Vagina (tissue), 2 donors: ENCODE measurements at regions not wholly inside any gene's neighbourhood (a gene's known extent, or its start where the extent isn't known, plus 50 kb on each side); places are given as distances from the start of the nearest gene placed in this dataset.

Source experiments
- DNase-seq, 2 donors: peaks; one replicate each; pipeline ENCODE4 v3.0.0-alpha.2; 2017; ENCODE audit errors: extremely low spot score in 2 of 2
- H3K27ac ChIP-seq: fragments of 200-600 bp; sonication (generic); one replicate; pipeline ENCODE4 v1.5.1; 2019
- H3K27me3 ChIP-seq: fragments of 200-600 bp; sonication (generic); one replicate; pipeline ENCODE4 v1.5.1; 2019
- H3K36me3 ChIP-seq, 2 donors: fragments of 200-600 bp; sonication (generic); one replicate each; pipeline ENCODE4 v1.5.1; 2017 to 2019
- H3K4me1 ChIP-seq: fragments of 200-600 bp; sonication (generic); one replicate; pipeline ENCODE4 v1.5.1; 2019
- H3K4me3 ChIP-seq, 2 donors: fragments of 200-600 bp; sonication (generic); 1 replicate in 1 of 2; 2 replicates in 1 of 2; pipeline ENCODE4 v1.5.1; 2016 to 2019
- H3K9me3 ChIP-seq: fragments of 200-600 bp; sonication (generic); one replicate; pipeline ENCODE4 v1.5.1; 2019
- CTCF ChIP-seq, 3 experiments: fragments of 450-650 bp in 2 of 3; fragments of 200-600 bp in 1 of 3; sonication (generic) in 1 of 3; IDR thresholded peaks; one replicate each; pipeline ENCODE4 v1.5.1; 2017 to 2019; ENCODE audit warnings: antibody characterized with exemption in 3 of 3, mild to moderate bottlenecking in 2 of 3, moderate library complexity in 2 of 3
- POLR2A ChIP-seq, 2 donors: fragments of 450-650 bp; IDR thresholded peaks; one replicate each; pipeline ENCODE4 v1.6.1; 2017; ENCODE audit warnings: antibody characterized with exemption in 2 of 2, mild to moderate bottlenecking in 2 of 2, moderate library complexity in 2 of 2
- POLR2AphosphoS5 ChIP-seq, 2 donors: sonication (generic); formaldehyde crosslinking; IDR thresholded peaks; one replicate each; pipeline ENCODE4 v1.9.0; 2017; ENCODE audit warnings: antibody characterized with exemption in 2 of 2, mild to moderate bottlenecking in 2 of 2, low read depth in 1 of 2; ENCODE audit not compliant: insufficient read depth in 1 of 2
- intact Hi-C: fragments of 100-400 bp; cut with DNase I; formaldehyde crosslinking; loops from one replicate; pipeline ENCODE4 v1.15.1; 2023

DNA sequence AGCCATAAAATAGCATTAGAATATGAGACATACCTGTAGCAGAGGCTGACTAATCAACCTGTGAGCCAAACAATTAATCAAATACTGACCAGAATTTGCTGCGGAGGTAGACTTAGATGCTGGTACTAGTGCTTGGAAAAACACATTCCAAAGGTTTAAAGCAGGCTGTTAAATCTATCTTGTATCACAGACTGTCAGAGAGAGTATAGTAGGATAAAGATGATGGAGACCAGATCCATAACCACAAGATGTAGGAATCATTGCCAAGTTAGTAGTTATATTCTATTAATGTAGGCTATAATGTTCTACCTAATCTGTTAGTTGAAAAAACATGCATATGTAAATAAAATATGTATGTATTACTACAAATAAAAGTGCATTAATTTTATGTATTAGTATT, 726.2 kb downstream of the SLC6A15 start:
- Histone ChIP-seq H3K36me3 (no peaks in the 10 kb centered on the region), H3K27ac (no peak overlapping the region), H3K4me1 (no peaks in the 10 kb centered on the region), H3K4me3 (no peak overlapping the region), H3K9me3 (no peaks in the 10 kb centered on the region), H3K27me3 (no peaks in the 10 kb centered on the region)
- no peak for DNase-seq
- intact Hi-C loops: no loop called here
- TF ChIP-seq CTCF (IDR thresholded peaks at IDR 0.05) (no peak), POLR2AphosphoS5 (IDR thresholded peaks at IDR 0.05; ENCODE audit: insufficient read depth in 1 of 2, low read depth in 1 of 2) (no peak), POLR2A (IDR thresholded peaks at IDR 0.05) (no peak)

DNA sequence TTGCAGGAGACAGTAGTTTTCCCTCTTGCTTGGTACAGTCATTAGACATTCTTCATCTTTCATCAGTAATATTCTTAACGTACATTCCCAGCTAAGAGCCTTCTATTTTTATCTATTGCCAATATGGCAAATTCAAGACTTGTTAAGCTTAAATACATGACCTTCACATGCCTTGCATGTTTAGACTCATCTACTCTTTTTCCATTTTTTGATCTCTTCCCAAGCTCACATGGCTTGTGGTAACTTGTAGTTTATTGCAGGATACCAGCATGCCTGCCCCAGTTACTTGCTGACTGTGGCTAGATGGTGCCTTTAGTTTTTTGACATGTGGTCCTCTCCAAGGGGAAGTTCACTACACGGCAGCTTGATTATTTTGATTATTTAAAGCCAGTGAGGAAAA, 729.0 kb downstream of the SLC6A15 start:
- TF ChIP-seq CTCF (IDR thresholded peaks at IDR 0.05) (no peak), POLR2A (IDR thresholded peaks at IDR 0.05) (no peak), POLR2AphosphoS5 (IDR thresholded peaks at IDR 0.05; ENCODE audit: insufficient read depth in 1 of 2, low read depth in 1 of 2) (no peak)
- intact Hi-C loops: no loop called here
- H3K27me3 ChIP-seq: no peaks in the 10 kb centered on the region
- H3K4me1 ChIP-seq: no peaks in the 10 kb centered on the region
- H3K36me3 ChIP-seq: no peaks in the 10 kb centered on the region
- no peak for DNase-seq
- no peak overlapping the region for H3K27ac ChIP-seq
- H3K4me3 ChIP-seq: no peak overlapping the region
- no peaks in the 10 kb centered on the region for H3K9me3 ChIP-seq

DNA sequence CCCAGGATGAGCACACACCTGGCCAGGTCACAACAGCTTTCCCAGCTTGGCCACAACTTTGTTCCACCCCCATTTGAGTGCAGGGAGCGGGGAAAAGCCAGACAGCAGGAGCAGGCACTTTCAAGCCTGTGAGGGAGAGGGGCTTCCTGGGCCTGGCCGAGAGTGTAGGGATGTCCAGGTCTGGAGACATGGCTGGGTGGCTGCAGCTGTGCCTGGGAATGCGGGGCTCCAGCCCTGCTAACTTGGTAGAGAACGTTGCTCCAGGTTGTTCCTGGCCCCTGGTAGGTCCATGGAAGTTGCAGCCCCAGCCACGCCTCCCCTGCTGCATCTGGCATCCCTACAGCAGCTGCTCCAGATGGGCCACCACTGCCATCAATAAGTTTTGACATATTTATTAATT, 738.5 kb downstream of the SLC6A15 start:
- H3K36me3 ChIP-seq: no peaks in the 10 kb centered on the region
- intact Hi-C loops: no loop called here
- no peak overlapping the region for H3K27ac ChIP-seq
- DNase-seq: no peak
- H3K9me3 ChIP-seq: no peaks in the 10 kb centered on the region
- TF ChIP-seq CTCF (IDR thresholded peaks at IDR 0.05): no peak
- TF ChIP-seq POLR2AphosphoS5 (IDR thresholded peaks at IDR 0.05; ENCODE audit: insufficient read depth in 1 of 2, low read depth in 1 of 2): no peak
- TF ChIP-seq POLR2A (IDR thresholded peaks at IDR 0.05): no peak
- no peaks in the 10 kb centered on the region for H3K27me3 ChIP-seq
- no peaks in the 10 kb centered on the region for H3K4me1 ChIP-seq
- no peak overlapping the region for H3K4me3 ChIP-seq

DNA sequence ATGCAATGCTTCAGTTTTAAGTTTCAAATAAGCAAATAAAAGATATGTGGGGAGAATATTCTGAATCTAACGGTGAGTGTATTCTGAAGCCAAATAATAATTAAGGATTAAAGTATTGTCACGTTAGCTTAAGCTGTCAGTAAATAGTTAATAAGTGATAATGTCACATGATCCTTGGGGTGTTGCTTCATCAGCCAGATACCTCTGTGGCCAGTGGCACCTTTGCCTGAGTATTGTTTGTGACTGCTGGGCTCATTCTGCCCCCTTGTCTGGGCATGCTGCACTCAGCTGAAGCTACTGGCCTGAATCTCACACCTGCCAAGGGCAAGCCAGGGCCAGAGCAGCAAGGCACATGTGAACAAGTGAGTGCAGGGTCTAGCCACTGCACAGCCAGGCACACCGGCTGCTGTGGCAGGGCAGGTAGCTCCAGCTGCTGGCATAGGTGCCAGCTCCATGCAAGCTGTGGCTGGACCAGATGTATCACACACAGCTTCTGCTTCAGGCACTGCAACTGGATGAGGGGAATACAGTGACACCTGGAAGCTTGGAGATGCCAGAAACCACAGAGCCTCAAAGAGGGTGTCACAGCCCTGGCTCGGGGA, 739.7 kb downstream of the SLC6A15 start:
- no peak overlapping the region for H3K27ac ChIP-seq
- H3K27me3 ChIP-seq: no peaks in the 10 kb centered on the region
- no peak overlapping the region for H3K4me3 ChIP-seq
- no peaks in the 10 kb centered on the region for H3K36me3 ChIP-seq
- DNase-seq: no peak
- intact Hi-C loops: no loop called here
- H3K4me1 ChIP-seq: no peaks in the 10 kb centered on the region
- TF ChIP-seq POLR2A (IDR thresholded peaks at IDR 0.05) (no peak), POLR2AphosphoS5 (IDR thresholded peaks at IDR 0.05; ENCODE audit: insufficient read depth in 1 of 2, low read depth in 1 of 2) (no peak), CTCF (IDR thresholded peaks at IDR 0.05) (no peak)
- no peaks in the 10 kb centered on the region for H3K9me3 ChIP-seq

- no peak overlapping the region for H3K27ac ChIP-seq
- H3K9me3 ChIP-seq: no peaks in the 10 kb centered on the region
- H3K27me3 ChIP-seq: no peaks in the 10 kb centered on the region
- no peaks in the 10 kb centered on the region for H3K36me3 ChIP-seq
- H3K4me3 ChIP-seq: no peak overlapping the region
- TF ChIP-seq POLR2A (IDR thresholded peaks at IDR 0.05): no peak
- TF ChIP-seq CTCF (IDR thresholded peaks at IDR 0.05): no peak
- TF ChIP-seq POLR2AphosphoS5 (IDR thresholded peaks at IDR 0.05; ENCODE audit: insufficient read depth in 1 of 2, low read depth in 1 of 2): no peak
- DNase-seq: no peak
- intact Hi-C loops: no loop called here
- no peaks in the 10 kb centered on the region for H3K4me1 ChIP-seq
These were observed 745.8 kb downstream of the SLC6A15 start for GRCh38 chr12:84166812-84167211.
